ENCODE measurements at regions not wholly inside any gene's neighbourhood (a gene's known extent, or its start where the extent isn't known, plus 50 kb on each side); places are given as distances from the start of the nearest gene placed in this dataset.
"Not testable (repeated sequence)": the region's sequence is repeated elsewhere in the genome, so short reads cannot be mapped to it uniquely, and the experiment has no call there.

DNA sequence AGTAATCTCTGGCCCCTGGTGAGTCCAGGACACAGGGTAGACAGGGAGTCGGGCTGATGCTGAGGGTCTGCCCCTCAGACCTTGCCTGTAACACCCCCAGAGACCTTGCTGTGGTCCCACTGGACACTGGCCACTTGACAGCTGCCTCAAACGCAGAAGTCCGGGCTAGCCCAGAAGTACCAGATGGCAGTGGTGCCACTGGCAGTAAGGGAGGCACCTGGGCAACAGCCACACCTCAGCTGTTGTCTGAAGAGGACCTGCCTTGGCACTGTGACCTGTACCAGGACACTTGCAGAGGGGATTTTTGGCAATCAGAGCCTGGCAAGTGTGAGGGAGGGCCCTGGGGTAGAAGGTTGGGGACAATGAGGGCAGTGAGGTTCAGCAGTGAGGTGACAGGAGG lies 63.3 kb upstream of the UXT start:
- H3K4me1 ChIP-seq (ENCODE audit: control insufficient read depth, low read length) = no peaks in the 10 kb centered on the region
- no peak overlapping the region for H3K4me3 ChIP-seq (ENCODE audit: low read length)
- H3F3A ChIP-seq (ENCODE audit: control insufficient read depth, insufficient read depth) = no peaks in the 10 kb centered on the region
- no peaks in the 10 kb centered on the region for H3K9me3 ChIP-seq (ENCODE audit: control insufficient read depth, insufficient read depth, low read length)
- H3K4me2 ChIP-seq (ENCODE audit: low read length) = no peak overlapping the region
- H3K9me2 ChIP-seq (replicated peaks; ENCODE audit: control insufficient read depth, low read length) = no peaks in the 10 kb centered on the region
- no peaks in the 10 kb centered on the region for H3K27me3 ChIP-seq (ENCODE audit: control insufficient read depth, low read length)
- H3K27ac ChIP-seq (ENCODE audit: low read depth, low read length) = no peak overlapping the region
- H3K36me3 ChIP-seq (ENCODE audit: control insufficient read depth, low read length) = no peaks in the 10 kb centered on the region
- no peaks in the 10 kb centered on the region for H3K79me2 ChIP-seq (ENCODE audit: control insufficient read depth, low read length)
- no peaks in the 10 kb centered on the region for H4K20me1 ChIP-seq (ENCODE audit: control insufficient read depth, insufficient read depth, low read depth, low read length)
- TF ChIP-seq EZH2phosphoT487 (IDR thresholded peaks at IDR 0.05; ENCODE audit: borderline replicate concordance, low read length) (no peak), CTCF (IDR thresholded peaks at IDR 0.05; ENCODE audit: low read depth, low read length, poor library complexity, severe bottlenecking) (no peak)

GRCh38 chrX:47715078-47715477 lies 56.1 kb upstream of the UXT start:
- not testable (repeated sequence) for H3K79me2 ChIP-seq (ENCODE audit: control insufficient read depth, low read length); H4K20me1 ChIP-seq (ENCODE audit: control insufficient read depth, insufficient read depth, low read depth, low read length)

GRCh38 chrX:47712675-47713074 lies 53.7 kb upstream of the UXT start:
- H3K36me3 ChIP-seq (ENCODE audit: control insufficient read depth, low read length); H3K4me1 ChIP-seq (ENCODE audit: control insufficient read depth, low read length); H3K4me3 ChIP-seq (ENCODE audit: low read length); H4K20me1 ChIP-seq (ENCODE audit: control insufficient read depth, insufficient read depth, low read depth, low read length); H3K27ac ChIP-seq (ENCODE audit: low read depth, low read length); H3K9me2 ChIP-seq (replicated peaks; ENCODE audit: control insufficient read depth, low read length); H3F3A ChIP-seq (ENCODE audit: control insufficient read depth, insufficient read depth); H3K4me2 ChIP-seq (ENCODE audit: low read length); H3K79me2 ChIP-seq (ENCODE audit: control insufficient read depth, low read length); H3K9me3 ChIP-seq (ENCODE audit: control insufficient read depth, insufficient read depth, low read length); H3K27me3 ChIP-seq (ENCODE audit: control insufficient read depth, low read length): not testable (repeated sequence)

More at GRCh38 chrX:47715078-47715477, 56.1 kb upstream of the UXT start:
- H3K4me2 ChIP-seq (ENCODE audit: low read length); H3F3A ChIP-seq (ENCODE audit: control insufficient read depth, insufficient read depth); H3K4me1 ChIP-seq (ENCODE audit: control insufficient read depth, low read length); H3K36me3 ChIP-seq (ENCODE audit: control insufficient read depth, low read length); H3K4me3 ChIP-seq (ENCODE audit: low read length); H3K9me2 ChIP-seq (replicated peaks; ENCODE audit: control insufficient read depth, low read length); H3K27me3 ChIP-seq (ENCODE audit: control insufficient read depth, low read length); H3K9me3 ChIP-seq (ENCODE audit: control insufficient read depth, insufficient read depth, low read length); H3K27ac ChIP-seq (ENCODE audit: low read depth, low read length): not testable (repeated sequence)

GRCh38 chrX:47710252-47710651 lies 51.3 kb upstream of the UXT start:
- Histone ChIP-seq H3K4me2 (ENCODE audit: low read length) (no peak overlapping the region), H3K27ac (ENCODE audit: low read depth, low read length) (no peak overlapping the region), H3K27me3 (ENCODE audit: control insufficient read depth, low read length) (no peaks in the 10 kb centered on the region), H3K4me3 (ENCODE audit: low read length) (no peak overlapping the region), H3K36me3 (ENCODE audit: control insufficient read depth, low read length) (no peaks in the 10 kb centered on the region), H3K9me3 (ENCODE audit: control insufficient read depth, insufficient read depth, low read length) (no peaks in the 10 kb centered on the region), H3K79me2 (ENCODE audit: control insufficient read depth, low read length) (no peaks in the 10 kb centered on the region), H3K4me1 (ENCODE audit: control insufficient read depth, low read length) (no peaks in the 10 kb centered on the region), H3K9me2 (replicated peaks; ENCODE audit: control insufficient read depth, low read length) (no peaks in the 10 kb centered on the region), H4K20me1 (ENCODE audit: control insufficient read depth, insufficient read depth, low read depth, low read length) (no peaks in the 10 kb centered on the region), H3F3A (ENCODE audit: control insufficient read depth, insufficient read depth) (no peaks in the 10 kb centered on the region)
- TF ChIP-seq CTCF (IDR thresholded peaks at IDR 0.05; ENCODE audit: low read depth, low read length, poor library complexity, severe bottlenecking) (no peak), EZH2phosphoT487 (IDR thresholded peaks at IDR 0.05; ENCODE audit: borderline replicate concordance, low read length) (no peak)

Data from DOHH2 (cell line).